NCI-H1930 (cell line): ENCODE measurements at regions not wholly inside any gene's neighbourhood (a gene's known extent, or its start where the extent isn't known, plus 50 kb on each side); places are given as distances from the start of the nearest gene placed in this dataset.
"Not testable (repeated sequence)": the region's sequence is repeated elsewhere in the genome, so short reads cannot be mapped to it uniquely, and the experiment has no call there.

ENCODE experiments used
- DNase-seq, 2 experiments: peaks; one replicate each; lab custom pipeline; 2025; lab: John Stamatoyannopoulos, UW

DNA sequence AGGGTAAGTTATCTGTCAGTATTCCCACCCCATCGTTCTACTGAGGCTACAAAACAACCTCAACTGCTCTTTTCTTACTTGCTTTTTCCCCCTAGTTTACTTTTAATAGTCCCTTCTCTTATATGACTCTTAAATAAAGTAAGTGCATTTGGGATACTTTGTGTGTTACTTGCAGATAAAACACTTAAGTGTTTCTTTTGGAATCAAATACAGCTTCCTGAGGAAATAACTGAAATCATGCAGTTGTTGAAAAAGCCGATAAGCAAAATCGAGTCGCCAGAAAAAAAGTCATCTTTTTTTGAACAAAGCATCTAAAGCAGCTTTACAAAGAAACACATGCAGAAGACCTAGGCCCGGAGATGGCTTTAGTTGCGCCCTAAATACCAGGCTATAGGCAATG, 53.5 kb upstream of the EPB41L4A start:
- no peak for DNase-seq

DNA sequence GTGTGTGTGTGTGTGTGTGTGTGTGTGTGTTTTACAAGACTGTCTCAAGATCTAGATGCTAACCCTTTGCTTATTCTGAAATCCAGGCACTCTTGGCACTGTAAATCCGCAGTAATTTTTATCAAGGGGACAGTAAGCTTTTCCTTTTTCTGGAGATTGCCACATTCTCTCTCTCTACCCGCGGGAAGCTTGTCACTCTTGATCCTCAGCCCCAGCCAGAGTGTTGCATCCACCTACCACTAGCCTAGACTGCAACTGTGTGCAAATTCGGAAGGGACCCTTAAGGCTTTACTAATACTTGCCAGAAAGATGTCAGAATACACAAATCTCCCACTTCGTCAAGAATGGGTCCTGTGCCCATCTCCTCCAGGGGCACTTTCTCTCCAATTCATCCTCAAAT, 54.9 kb upstream of the EPB41L4A start:
- DNase-seq, result no peak

- DNase-seq, result no peak
Measured at GRCh38 chr5:112475747-112476365, 56.8 kb upstream of the EPB41L4A start.

DNA sequence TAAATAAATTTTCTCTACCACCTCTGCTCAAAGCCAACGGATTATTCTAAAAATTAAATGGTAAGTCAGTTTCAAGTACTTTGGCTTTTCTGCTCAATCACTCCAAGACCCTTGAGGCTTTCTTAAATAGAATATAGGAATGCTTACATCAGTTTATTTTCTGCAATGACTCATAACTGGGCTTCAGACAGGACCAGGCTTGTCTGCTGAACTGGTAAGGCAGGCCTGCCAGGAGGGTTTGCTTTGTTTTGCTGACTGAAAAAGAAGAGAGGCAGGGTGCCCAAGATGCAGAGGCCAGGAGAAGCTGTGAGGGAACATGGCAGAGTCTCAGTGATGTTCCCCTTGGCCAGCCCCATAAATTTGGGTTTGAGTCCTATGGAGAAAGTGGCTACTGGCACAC, 60.3 kb upstream of the EPB41L4A start:
- DNase-seq, result no peak

DNA sequence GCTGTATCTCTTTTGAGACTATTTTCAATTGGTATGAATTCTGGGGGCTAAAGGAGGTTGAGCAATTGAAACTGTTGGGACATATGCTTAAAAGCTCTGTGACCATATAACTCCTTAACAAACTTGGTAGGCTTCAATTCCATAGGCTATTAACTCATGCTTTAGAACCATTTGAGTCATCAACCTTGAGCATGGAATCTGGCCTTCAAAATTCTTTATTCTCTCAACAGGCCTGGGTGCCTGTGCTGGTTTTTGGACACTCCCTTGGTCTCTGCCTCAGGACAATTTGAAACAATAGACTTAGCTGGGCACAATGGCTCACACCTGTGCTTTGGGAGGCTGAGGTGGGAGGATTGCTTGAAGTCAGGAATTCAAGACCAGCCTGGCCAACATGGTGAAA, 61.4 kb upstream of the EPB41L4A start:
- DNase-seq, result no peak

- DNase-seq, result no peak
Measured at GRCh38 chr5:112483704-112484103, 64.6 kb upstream of the EPB41L4A start.

- no peak for DNase-seq
Measured at GRCh38 chr5:112485934-112486355, 66.9 kb upstream of the EPB41L4A start.

GRCh38 chr5:112491257-112491656, 72.2 kb upstream of the EPB41L4A start:
- DNase-seq, result no peak

DNA sequence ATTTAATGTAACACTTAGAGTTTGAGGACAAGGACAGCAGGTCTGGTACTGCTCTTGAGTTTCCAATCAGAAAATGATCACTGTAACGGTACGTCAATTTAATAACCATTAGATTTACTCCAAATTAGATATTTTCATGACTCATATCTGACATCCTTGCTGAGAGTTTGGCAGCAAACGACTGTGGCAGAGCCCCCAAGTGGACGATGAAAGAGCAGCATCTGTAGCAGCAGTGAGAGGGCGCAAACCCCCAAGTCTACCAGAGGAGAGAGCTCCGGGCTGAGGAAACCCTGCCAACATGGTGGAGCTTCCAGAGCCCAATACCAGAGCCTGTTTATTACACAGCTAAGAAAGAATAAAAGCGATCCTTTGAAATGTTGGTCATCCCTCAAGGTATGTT, 73.2 kb upstream of the EPB41L4A start:
- peak in 1 of 2 experiments; percentile 4 for DNase-seq

- not testable (repeated sequence) for DNase-seq
Measured at GRCh38 chr5:112503749-112504501, 84.8 kb upstream of the EPB41L4A start.

DNA sequence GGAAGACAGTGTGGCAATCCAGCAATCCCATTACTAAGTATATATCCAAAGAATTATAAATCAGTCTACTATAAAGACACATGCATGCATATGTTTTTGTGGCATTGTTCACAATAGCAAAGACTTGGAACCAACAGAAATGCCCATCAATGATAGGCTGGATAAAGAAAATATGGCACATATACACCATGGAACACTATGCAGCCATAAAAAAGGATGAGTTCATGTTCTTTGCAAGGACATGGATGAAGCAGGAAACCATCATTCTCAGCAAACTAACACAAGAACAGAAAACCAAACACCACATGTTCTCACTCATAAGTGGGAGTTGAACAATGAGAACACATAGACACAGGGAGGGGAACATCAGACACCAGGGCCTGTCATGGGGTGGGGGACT, 90.0 kb upstream of the EPB41L4A start:
- DNase-seq, result not testable (repeated sequence)

GRCh38 chr5:112511920-112512319, 92.8 kb upstream of the EPB41L4A start:
- DNase-seq, result no peak

DNA sequence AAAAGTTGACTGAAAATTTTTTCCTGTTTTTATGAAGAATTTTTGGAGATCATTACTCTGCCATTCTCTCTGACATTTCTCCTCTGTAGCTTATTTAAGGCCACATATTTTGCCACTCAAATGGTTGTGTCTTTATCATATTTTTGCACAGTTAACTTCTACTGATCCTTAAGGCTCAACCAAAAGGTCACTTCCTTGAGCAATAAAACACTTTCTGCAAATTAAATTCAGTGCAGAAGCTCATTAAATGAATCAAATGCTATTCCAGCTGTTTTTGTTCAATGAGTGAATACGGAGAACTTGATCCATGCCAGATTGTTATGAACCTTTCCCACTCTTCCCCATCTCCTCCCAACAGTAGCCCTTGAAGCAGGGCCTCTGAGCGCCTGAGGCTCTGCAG, 93.8 kb upstream of the EPB41L4A start:
- DNase-seq, result no peak

DNA sequence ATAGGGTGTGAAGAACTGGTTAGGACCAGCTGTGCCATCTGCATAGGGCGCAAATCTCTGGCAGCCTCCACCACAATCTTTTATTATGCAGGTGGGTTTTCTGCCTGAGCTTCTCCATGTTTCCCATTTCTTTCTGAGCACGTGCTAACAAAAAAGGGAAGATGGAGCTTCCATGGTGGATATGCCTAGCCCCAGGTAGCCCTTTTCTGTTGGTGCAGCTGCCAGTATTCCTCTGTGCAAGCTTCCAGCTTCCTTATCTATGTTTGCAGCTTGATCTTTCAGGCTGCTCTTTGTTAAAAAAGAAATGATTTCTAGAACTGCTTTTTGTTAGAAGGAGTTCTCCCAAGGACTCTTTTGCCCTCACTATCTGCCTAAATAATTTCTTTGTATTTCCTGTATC, 95.0 kb upstream of the EPB41L4A start:
- no peak for DNase-seq

- DNase-seq, result not testable (repeated sequence)
Measured at GRCh38 chr5:112520474-112520873, 101.4 kb upstream of the EPB41L4A start.

GRCh38 chr5:112522891-112523673, 104.0 kb upstream of the EPB41L4A start:
- not testable (repeated sequence) for DNase-seq

DNA sequence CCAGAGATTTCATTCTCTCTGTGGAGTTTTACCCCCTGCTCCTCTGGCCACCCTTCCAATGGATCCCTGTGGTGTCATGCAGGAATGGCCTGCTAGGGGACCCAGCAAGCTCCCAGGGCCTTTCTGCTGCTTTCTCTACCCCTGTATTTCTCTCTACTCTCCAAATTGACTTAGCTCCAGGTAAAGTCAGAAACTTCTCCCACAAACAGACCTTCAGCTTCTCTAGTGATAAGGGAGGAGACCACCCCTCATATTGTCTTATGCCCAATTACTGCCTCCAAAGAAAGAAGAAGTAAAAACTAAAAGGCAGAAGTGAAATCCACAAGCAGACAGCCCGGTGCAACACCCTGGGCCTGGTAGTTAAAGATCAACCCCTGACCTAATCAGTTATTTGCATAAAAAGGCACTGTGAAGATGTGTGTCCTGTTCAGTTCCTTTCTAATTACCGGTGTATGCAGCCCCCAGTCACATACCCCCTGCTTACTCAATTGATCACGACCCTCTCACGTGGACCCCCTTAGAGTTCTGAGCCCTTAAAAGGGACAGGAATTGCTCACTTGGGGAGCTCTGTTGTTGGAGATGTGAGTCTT, 104.7 kb upstream of the EPB41L4A start:
- not testable (repeated sequence) for DNase-seq

DNA sequence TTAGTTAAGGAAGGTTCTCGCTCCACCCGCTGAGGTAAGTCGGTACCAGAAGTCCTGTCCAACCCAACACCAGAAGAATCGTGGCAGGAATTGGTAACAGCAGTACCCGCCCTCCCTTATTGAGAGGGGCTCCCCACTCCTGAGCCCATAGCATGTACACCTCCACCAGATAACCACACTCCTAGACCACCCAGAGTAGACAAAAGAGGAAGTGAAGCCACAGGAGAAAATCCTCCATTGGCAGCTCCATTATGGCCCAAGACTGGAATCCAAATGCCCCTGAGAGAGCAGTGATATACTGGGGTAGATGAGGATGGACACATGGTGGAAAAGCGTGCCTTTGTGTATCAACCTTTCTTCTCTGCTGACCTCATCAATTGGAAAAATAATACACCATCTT, 106.1 kb upstream of the EPB41L4A start:
- no peak for DNase-seq

DNA sequence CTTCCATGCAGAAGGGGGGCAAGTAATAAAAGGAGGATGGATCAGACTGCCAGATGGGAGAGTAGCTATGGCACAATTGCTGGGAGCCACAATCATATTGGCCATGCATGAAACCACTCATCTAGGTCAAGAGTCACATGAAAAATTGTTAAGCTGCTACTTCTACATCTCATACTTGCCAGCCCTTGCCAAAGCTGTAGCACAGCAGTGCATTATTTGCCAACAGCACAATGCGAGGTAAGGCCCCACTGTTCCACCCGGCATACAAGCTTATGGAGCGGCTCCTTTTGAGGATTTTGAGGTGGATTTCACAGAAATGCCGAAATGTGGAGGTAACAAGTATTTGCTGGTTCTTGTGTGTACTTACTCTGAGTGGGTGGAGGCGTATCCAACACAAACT, 109.9 kb upstream of the EPB41L4A start:
- DNase-seq, result no peak

- DNase-seq, result no peak
Measured at GRCh38 chr5:112529525-112529924, 110.4 kb upstream of the EPB41L4A start.

- no peak for DNase-seq
Measured at GRCh38 chr5:112532654-112533360, 113.7 kb upstream of the EPB41L4A start.

DNA sequence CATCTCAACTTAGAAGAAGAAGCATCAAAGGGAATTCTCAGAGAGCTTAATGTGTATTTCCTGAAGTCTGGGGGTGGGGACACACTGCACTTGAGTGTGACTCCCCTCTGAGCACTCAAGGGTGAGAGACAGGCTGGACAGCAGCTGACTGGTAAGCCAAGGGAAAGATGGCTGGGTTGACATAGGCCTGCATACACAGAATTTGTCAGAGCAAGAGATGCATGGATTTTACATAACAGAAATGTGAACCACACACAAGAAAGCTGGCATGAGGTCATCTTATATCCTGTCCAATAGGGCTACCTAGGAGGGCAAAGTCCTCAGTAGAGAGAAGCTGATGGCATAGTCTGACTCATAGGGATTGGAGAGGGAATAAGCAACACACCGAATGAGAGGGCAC, 114.3 kb upstream of the EPB41L4A start:
- no peak for DNase-seq
